Cardiac fibroblast (primary cell): ENCODE measurements at regions not wholly inside any gene's neighbourhood (a gene's known extent, or its start where the extent isn't known, plus 50 kb on each side); places are given as distances from the start of the nearest gene placed in this dataset.
A peak's percentile ranks its signal among the peaks of the same experiment; 100 is the strongest.

Experiments used
- DNase-seq, 2 donors: peaks; one replicate each; pipeline versions ENCODE4 v3.0.0 to v3.0.0-alpha.2; 2010; ENCODE audit warnings: low read depth in 2 of 2
- H3K4me3 ChIP-seq, 2 donors: replicated peaks in 1 of 2; 1 replicate in 1 of 2; 2 replicates in 1 of 2; pipeline ENCODE4 v1.5.1; 2011; ENCODE audit warnings: low read depth in 2 of 2, low read length in 2 of 2, mild to moderate bottlenecking in 2 of 2, moderate library complexity in 1 of 2
- TF ChIP-seq, protein P1 (sequence below): IDR thresholded peaks from one replicate; pipeline ENCODE4 v1.5.1; 2011; ENCODE audit warnings: low read depth, mild to moderate bottlenecking, low read length, inconsistent platforms

DNA sequence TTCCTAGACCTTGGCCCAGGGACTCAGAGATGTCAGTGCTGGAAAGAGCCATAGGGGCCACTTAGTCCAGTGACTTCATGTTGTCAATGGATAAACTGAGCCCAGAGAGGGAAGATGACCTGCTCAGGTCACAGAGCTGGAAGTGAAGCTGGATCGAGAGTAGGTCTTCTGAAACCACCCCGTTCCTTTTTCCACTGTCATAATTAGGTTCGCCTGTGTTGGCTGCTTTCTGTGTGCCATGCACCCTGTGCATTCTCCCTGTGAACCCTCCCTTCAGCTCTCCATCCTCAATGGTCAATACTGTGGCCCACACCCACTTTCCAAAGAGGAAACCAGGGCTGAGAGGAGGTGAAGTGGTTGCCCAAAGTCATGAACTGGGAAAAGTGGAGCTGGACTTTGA lies 74.8 kb downstream of the CCR1 start:
- DNase-seq, result no peak
- no peak overlapping the region for H3K4me3 ChIP-seq
- TF ChIP-seq, protein P1, sequence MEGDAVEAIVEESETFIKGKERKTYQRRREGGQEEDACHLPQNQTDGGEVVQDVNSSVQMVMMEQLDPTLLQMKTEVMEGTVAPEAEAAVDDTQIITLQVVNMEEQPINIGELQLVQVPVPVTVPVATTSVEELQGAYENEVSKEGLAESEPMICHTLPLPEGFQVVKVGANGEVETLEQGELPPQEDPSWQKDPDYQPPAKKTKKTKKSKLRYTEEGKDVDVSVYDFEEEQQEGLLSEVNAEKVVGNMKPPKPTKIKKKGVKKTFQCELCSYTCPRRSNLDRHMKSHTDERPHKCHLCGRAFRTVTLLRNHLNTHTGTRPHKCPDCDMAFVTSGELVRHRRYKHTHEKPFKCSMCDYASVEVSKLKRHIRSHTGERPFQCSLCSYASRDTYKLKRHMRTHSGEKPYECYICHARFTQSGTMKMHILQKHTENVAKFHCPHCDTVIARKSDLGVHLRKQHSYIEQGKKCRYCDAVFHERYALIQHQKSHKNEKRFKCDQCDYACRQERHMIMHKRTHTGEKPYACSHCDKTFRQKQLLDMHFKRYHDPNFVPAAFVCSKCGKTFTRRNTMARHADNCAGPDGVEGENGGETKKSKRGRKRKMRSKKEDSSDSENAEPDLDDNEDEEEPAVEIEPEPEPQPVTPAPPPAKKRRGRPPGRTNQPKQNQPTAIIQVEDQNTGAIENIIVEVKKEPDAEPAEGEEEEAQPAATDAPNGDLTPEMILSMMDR, result no peak

DNA sequence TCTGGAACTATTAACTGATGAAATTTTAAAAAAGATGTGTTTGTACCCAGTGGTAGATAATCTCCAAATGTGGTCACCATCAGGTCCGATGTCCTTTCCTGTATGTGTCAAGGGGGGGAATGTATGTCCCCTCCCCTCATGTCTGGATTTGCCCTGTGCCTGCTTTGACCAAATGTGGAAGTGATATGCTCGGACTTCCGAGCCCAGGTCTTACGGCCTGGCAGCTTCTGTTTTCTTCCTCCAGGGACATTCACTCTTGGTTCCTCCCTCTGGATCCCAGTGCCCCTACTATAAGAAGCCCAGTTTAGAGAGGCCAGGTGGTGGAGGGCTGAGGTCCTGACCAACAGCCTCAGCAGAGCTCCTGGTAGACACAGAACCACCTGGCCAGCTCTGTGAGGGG lies 75.5 kb downstream of the CCR1 start:
- H3K4me3 ChIP-seq, result no peak overlapping the region
- no peak for DNase-seq
- TF ChIP-seq, protein P1, result no peak

DNA sequence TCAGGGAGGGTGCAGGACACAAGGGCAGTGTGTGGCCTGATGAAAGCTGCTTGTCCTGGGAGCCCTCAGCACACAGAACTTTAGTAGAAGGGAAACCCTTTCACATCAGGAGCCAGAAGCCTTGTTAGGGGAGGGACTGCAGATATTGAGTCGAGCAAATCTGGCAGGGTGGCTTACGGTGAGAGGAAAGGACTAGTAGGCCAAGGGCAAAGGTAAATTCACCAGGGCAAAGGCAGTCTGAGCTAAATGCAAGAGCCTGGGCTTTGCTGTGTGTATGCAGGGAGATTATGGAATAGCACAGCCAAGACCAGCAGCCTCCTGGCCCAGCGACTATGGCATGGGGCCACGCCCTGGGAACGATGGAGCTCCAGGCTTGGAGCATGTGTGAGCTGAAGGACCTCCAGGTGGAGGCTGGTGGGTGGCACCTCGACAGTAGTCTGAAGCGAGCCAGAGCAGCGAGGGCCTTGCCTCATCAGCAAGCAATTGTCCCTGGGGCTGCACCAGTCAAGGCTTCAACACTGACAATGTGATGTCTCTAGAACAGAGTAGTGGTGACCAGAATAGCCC lies 76.1 kb downstream of the CCR1 start:
- no peak for DNase-seq
- TF ChIP-seq, protein P1, result no peak
- no peak overlapping the region for H3K4me3 ChIP-seq

DNA sequence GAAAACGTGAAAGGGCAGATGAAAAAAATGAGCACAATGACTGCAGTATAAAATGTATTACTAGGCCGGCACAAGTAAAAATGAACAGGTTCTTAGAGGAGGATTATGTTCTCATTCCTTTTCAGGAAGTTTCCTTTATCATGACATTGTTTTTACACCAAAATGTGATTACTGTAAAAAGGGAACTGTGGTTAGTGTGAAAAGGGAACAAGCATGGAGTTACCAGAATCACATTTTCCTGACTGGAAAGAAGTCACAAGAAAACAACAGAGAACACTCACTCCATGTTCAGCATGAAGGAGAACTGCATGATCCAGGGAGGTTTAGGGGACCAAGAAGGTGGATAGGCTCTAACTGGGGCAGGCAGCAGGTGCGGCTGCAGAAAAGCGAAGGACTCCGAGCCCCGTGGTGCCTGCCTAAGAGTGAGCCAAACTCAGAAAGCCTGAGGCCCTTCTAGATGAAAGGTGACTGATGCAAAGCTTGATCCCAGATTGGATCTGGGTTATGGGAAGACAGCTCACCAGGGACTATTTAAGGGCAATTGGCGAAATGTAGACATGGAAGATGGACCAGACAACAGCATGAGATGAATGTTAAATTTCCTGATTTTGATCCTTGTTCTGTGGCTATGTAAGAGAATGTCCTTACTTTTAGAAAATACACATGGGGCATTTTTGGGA lies 77.3 kb downstream of the CCR1 start:
- H3K4me3 ChIP-seq, result no peak overlapping the region
- DNase-seq, result no peak
- TF ChIP-seq, protein P1, result no peak

DNA sequence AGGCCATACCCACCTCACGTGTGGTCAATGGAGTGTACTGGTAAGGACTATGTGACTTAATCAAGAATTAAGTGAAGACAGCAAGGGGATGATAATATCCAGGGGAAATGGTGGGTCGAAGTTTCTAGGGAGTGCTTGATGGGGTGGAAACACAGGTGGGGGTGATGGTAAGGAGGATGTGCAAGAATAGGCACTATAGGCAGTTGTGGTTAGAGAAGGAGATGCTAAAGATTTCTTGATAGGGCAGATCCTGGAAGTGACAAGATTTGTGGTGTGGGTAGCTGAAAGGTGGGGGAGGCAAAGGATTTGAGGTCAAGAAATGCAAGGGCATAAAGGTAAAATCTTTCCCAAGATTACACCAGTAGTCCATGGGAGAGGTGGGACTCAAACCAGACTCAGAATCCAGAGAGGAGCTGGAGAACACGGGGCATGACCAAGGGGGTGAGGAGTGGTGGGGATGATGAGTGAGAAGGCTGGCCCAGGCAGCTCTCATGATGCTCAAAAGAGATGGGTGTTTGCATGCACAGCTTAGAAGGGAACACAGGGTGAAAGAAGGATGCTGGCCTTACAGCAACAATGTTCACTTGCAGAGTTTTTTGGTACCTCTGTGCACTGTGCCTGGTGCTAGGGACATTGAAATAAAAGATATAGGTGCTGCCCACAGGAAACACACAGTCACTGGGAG lies 78.4 kb downstream of the CCR1 start:
- no peak for DNase-seq
- no peak overlapping the region for H3K4me3 ChIP-seq
- TF ChIP-seq, protein P1, result no peak

DNA sequence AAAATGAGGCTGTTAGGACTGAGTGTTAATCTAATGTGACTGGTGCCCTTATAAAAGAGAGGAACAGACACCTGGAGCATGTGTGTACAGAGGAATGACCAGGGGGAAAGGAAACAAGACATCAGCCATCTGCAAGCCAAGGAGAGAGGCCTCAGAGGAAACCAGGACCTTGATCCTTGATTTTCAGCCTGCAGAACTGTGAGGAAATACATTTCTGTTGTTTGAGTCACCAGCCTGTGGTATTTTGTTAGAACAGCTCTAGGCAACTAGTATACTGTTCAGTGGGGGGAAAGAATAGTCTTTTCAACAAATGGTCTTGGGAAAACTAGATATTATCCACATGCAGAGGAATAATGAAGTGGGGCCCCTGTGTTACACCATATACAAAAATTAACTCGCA lies 80.6 kb downstream of the CCR1 start:
- peak; percentile 87 to 93 for DNase-seq
- TF ChIP-seq, protein P1, result no peak

More for the DNA sequence above, 80.6 kb downstream of the CCR1 start:
- H3K4me3 ChIP-seq, result no peak overlapping the region
